Right atrium auricular region (tissue), 2 donors: ENCODE measurements at regions not wholly inside any gene's neighbourhood (a gene's known extent, or its start where the extent isn't known, plus 50 kb on each side); places are given as distances from the start of the nearest gene placed in this dataset.

ENCODE experiments used
- DNase-seq: peaks from one replicate; pipeline ENCODE4 v3.0.0-alpha.2; 2019; ENCODE audit warnings: low spot score
- H3K27ac ChIP-seq, 2 donors: fragments of 200-600 bp; sonication (generic); 1 replicate in 1 of 2; 2 replicates in 1 of 2; pipeline ENCODE4 v1.5.1; 2016 to 2019
- H3K27me3 ChIP-seq, 2 donors: fragments of 200-600 bp; sonication (generic); one replicate each; pipeline versions ENCODE4 v1.5.1 to v1.6.0; 2017 to 2019
- H3K36me3 ChIP-seq: fragments of 200-600 bp; sonication (generic); one replicate; pipeline ENCODE4 v1.5.1; 2016
- H3K4me1 ChIP-seq, 2 donors: fragments of 200-600 bp; sonication (generic); one replicate each; pipeline versions ENCODE4 v1.5.1 to v1.6.0; 2017 to 2019
- H3K4me3 ChIP-seq, 2 donors: fragments of 200-600 bp; sonication (generic); 1 replicate in 1 of 2; 2 replicates in 1 of 2; pipeline ENCODE4 v1.5.1; 2017 to 2019; ENCODE audit warnings: mild to moderate bottlenecking in 1 of 2, moderate library complexity in 1 of 2
- H3K9me3 ChIP-seq, 2 donors: fragments of 200-600 bp; sonication (generic); one replicate each; pipeline ENCODE4 v1.5.1; 2019
- CTCF ChIP-seq, 2 donors: fragments of 200-600 bp; sonication (generic); IDR thresholded peaks; one replicate each; pipeline ENCODE4 v1.5.1; 2019; ENCODE audit warnings: antibody characterized with exemption in 2 of 2

GRCh38 chr4:58272311-58272710, 1162.1 kb upstream of the IGFBP7 start:
- Histone ChIP-seq H3K36me3 (no peaks in the 10 kb centered on the region), H3K27me3 (no peaks in the 10 kb centered on the region), H3K4me3 (no peak overlapping the region), H3K27ac (no peak overlapping the region), H3K4me1 (no peaks in the 10 kb centered on the region), H3K9me3 (no peaks in the 10 kb centered on the region)
- DNase-seq, result no peak
- TF ChIP-seq CTCF (IDR thresholded peaks at IDR 0.05), result no peak

DNA sequence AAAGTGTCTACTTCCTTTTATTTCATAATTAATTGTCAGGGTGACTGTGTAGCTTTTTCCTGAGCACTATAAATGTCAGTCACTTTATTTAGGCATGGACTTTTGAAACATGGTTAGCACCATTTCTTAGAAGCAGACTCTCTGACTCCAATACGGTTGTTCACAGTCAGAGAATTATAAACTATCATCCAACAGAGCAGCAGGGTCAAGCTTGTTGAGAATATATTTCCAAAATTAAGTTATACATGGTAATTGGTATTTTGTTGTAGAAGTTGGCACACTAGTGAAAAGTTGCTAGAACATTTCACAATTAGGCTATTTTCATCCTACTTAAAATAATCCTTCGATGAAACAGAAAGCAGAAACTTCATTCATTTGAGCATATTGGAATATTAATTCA, 1155.5 kb upstream of the IGFBP7 start:
- Histone ChIP-seq H3K27me3 (no peaks in the 10 kb centered on the region), H3K36me3 (no peaks in the 10 kb centered on the region), H3K4me3 (no peak overlapping the region), H3K4me1 (no peaks in the 10 kb centered on the region), H3K27ac (no peak overlapping the region), H3K9me3 (no peaks in the 10 kb centered on the region)
- DNase-seq, result no peak
- TF ChIP-seq CTCF (IDR thresholded peaks at IDR 0.05), result no peak

- Histone ChIP-seq H3K4me3 (no peak overlapping the region), H3K9me3 (no peaks in the 10 kb centered on the region), H3K36me3 (no peaks in the 10 kb centered on the region), H3K27me3 (no peaks in the 10 kb centered on the region), H3K4me1 (no peaks in the 10 kb centered on the region), H3K27ac (no peak overlapping the region)
- DNase-seq, result no peak
- no peak for TF ChIP-seq CTCF (IDR thresholded peaks at IDR 0.05)
Observed at GRCh38 chr4:58261526-58261925, 1151.3 kb upstream of the IGFBP7 start.

GRCh38 chr4:58254291-58254690, 1144.1 kb upstream of the IGFBP7 start:
- no peak for DNase-seq
- H3K36me3 ChIP-seq, result no peaks in the 10 kb centered on the region
- no peaks in the 10 kb centered on the region for H3K9me3 ChIP-seq
- TF ChIP-seq CTCF (IDR thresholded peaks at IDR 0.05), result no peak
- H3K27ac ChIP-seq, result no peak overlapping the region
- no peaks in the 10 kb centered on the region for H3K27me3 ChIP-seq
- no peaks in the 10 kb centered on the region for H3K4me1 ChIP-seq
- no peak overlapping the region for H3K4me3 ChIP-seq

DNA sequence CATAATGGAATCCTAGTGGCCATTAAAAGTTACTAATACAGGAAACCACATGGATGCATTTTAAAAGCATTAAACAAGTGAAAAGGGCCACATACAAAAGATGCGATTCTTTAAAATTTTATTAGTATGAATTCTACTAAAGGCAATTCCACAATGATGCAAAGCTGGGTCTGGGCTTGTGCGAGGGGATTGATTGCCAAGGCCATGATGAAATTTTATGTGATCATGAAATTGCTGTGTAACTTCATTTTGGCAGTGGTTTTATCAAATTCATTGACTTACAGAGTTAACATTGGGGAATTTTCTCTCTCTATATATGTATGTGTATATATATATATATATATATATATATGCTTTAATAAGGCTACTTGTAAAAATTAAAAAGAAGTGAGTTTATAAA, 1142.5 kb upstream of the IGFBP7 start:
- TF ChIP-seq CTCF (IDR thresholded peaks at IDR 0.05), result no peak
- Histone ChIP-seq H3K36me3 (no peaks in the 10 kb centered on the region), H3K4me3 (no peak overlapping the region), H3K27me3 (no peaks in the 10 kb centered on the region), H3K9me3 (no peaks in the 10 kb centered on the region), H3K27ac (no peak overlapping the region), H3K4me1 (no peaks in the 10 kb centered on the region)
- DNase-seq, result no peak

DNA sequence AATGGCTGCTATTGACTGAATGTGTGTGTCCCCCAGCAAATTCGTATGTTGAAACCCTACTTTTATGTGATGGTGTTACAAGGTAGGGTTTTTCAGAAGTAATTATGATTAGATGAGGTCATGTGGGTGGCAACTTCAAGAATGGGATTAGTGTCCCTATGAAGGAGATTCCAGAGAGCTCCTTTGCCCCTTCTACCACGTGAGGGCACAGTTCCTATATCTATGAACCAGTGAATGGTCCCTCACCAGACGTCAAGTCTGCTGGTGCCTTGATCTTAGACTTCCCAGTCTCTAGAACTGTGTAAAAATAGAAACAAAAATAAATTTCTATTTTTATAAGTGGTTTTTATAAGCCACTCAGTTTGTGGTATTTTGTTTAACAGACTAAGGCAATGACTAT, 1137.6 kb upstream of the IGFBP7 start:
- no peak for TF ChIP-seq CTCF (IDR thresholded peaks at IDR 0.05)
- Histone ChIP-seq H3K9me3 (no peaks in the 10 kb centered on the region), H3K4me3 (no peak overlapping the region), H3K4me1 (no peaks in the 10 kb centered on the region), H3K27me3 (no peaks in the 10 kb centered on the region), H3K36me3 (no peaks in the 10 kb centered on the region), H3K27ac (no peak overlapping the region)
- no peak for DNase-seq
